HUES6 (cell line): ENCODE measurements at regions not wholly inside any gene's neighbourhood (a gene's known extent, or its start where the extent isn't known, plus 50 kb on each side); places are given as distances from the start of the nearest gene placed in this dataset.

Source experiments
- H3K27ac ChIP-seq: 2 replicates; pipeline ENCODE4 v1.7.0; 2013; ENCODE audit warnings: low read depth, mild to moderate bottlenecking, low read length, inconsistent platforms
- H3K27me3 ChIP-seq: 2 replicates; pipeline ENCODE4 v1.6.1; 2013; ENCODE audit warnings: low read length; ENCODE audit not compliant: control insufficient read depth, insufficient read depth
- H3K36me3 ChIP-seq: 2 replicates; pipeline ENCODE4 v1.6.1; 2013; ENCODE audit warnings: low read length; ENCODE audit not compliant: control insufficient read depth, insufficient read depth
- H3K4me1 ChIP-seq: 2 replicates; pipeline ENCODE4 v1.6.1; 2013; ENCODE audit warnings: low read length; ENCODE audit not compliant: control insufficient read depth, insufficient read depth
- H3K4me3 ChIP-seq: 2 replicates; pipeline ENCODE4 v1.5.1; 2013; ENCODE audit warnings: low read depth, low read length
- H3K9ac ChIP-seq: one replicate; pipeline ENCODE4 v1.6.1; 2013; ENCODE audit warnings: mild to moderate bottlenecking, low read length
- H3K9me3 ChIP-seq: 2 replicates; pipeline ENCODE4 v1.6.1; 2013; ENCODE audit warnings: low read depth, low read length; ENCODE audit not compliant: control insufficient read depth, insufficient read depth

GRCh38 chr3:132867526-132867925 lies 145.3 kb upstream of the NPHP3 start:
- no peaks in the 10 kb centered on the region for H3K27me3 ChIP-seq
- H3K4me1 ChIP-seq, result no peaks in the 10 kb centered on the region
- no peak overlapping the region for H3K4me3 ChIP-seq
- H3K27ac ChIP-seq, result no peak overlapping the region
- H3K9me3 ChIP-seq, result no peaks in the 10 kb centered on the region
- no peaks in the 10 kb centered on the region for H3K36me3 ChIP-seq
- H3K9ac ChIP-seq, result no peak overlapping the region

GRCh38 chr3:132857317-132857716 lies 135.1 kb upstream of the NPHP3 start:
- Histone ChIP-seq H3K9me3 (no peaks in the 10 kb centered on the region), H3K27ac (no peak overlapping the region), H3K4me1 (no peaks in the 10 kb centered on the region; the same call in 1 of the 2 replicates), H3K4me3 (no peak overlapping the region), H3K36me3 (no peaks in the 10 kb centered on the region), H3K27me3 (no peaks in the 10 kb centered on the region), H3K9ac (no peak overlapping the region)

- H3K9ac ChIP-seq, result no peak overlapping the region
- no peaks in the 10 kb centered on the region for H3K27me3 ChIP-seq
- H3K27ac ChIP-seq, result no peak overlapping the region
- H3K4me3 ChIP-seq, result no peak overlapping the region
- no peaks in the 10 kb centered on the region; the same call in 1 of the 2 replicates for H3K4me1 ChIP-seq
- H3K36me3 ChIP-seq, result no peaks in the 10 kb centered on the region
- peaks cover 3% of the 10 kb centered on the region; the same call in 1 of the 2 replicates for H3K9me3 ChIP-seq
Observed at GRCh38 chr3:132854856-132855535, 132.8 kb upstream of the NPHP3 start.

GRCh38 chr3:132847849-132848625 lies 125.8 kb upstream of the NPHP3 start:
- Histone ChIP-seq H3K27ac (no peak overlapping the region), H3K9me3 (peaks cover 4% of the 10 kb centered on the region; the same call in 1 of the 2 replicates), H3K4me1 (peaks cover 13% of the 10 kb centered on the region), H3K4me3 (no peak overlapping the region), H3K27me3 (no peaks in the 10 kb centered on the region), H3K9ac (no peak overlapping the region), H3K36me3 (no peaks in the 10 kb centered on the region)

- Histone ChIP-seq H3K4me3 (no peak overlapping the region), H3K36me3 (no peaks in the 10 kb centered on the region), H3K27me3 (no peaks in the 10 kb centered on the region), H3K9ac (no peak overlapping the region), H3K27ac (no peak overlapping the region), H3K4me1 (peaks cover 13% of the 10 kb centered on the region), H3K9me3 (no peaks in the 10 kb centered on the region)
Observed at GRCh38 chr3:132843851-132844553, 121.8 kb upstream of the NPHP3 start.

GRCh38 chr3:132843349-132843748 lies 121.1 kb upstream of the NPHP3 start:
- H3K27ac ChIP-seq, result no peak overlapping the region
- no peaks in the 10 kb centered on the region for H3K27me3 ChIP-seq
- peaks cover 13% of the 10 kb centered on the region for H3K4me1 ChIP-seq
- no peaks in the 10 kb centered on the region for H3K36me3 ChIP-seq
- no peaks in the 10 kb centered on the region for H3K9me3 ChIP-seq
- no peak overlapping the region for H3K9ac ChIP-seq
- no peak overlapping the region for H3K4me3 ChIP-seq

GRCh38 chr3:132841621-132842020 lies 119.4 kb upstream of the NPHP3 start:
- Histone ChIP-seq H3K27ac (no peak overlapping the region), H3K9ac (no peak overlapping the region), H3K9me3 (no peaks in the 10 kb centered on the region), H3K27me3 (no peaks in the 10 kb centered on the region), H3K4me3 (no peak overlapping the region), H3K36me3 (no peaks in the 10 kb centered on the region), H3K4me1 (peaks cover 13% of the 10 kb centered on the region)

GRCh38 chr3:132840201-132840700 lies 118.0 kb upstream of the NPHP3 start:
- Histone ChIP-seq H3K4me1 (peaks cover 13% of the 10 kb centered on the region), H3K9ac (no peak overlapping the region), H3K9me3 (no peaks in the 10 kb centered on the region), H3K36me3 (no peaks in the 10 kb centered on the region), H3K27ac (no peak overlapping the region), H3K4me3 (no peak overlapping the region), H3K27me3 (no peaks in the 10 kb centered on the region)

GRCh38 chr3:132838477-132838876 lies 116.3 kb upstream of the NPHP3 start:
- Histone ChIP-seq H3K27ac (no peak overlapping the region), H3K4me3 (no peak overlapping the region), H3K36me3 (no peaks in the 10 kb centered on the region), H3K27me3 (no peaks in the 10 kb centered on the region), H3K9ac (no peak overlapping the region), H3K9me3 (no peaks in the 10 kb centered on the region), H3K4me1 (peaks cover 7% of the 10 kb centered on the region)

GRCh38 chr3:132837615-132838014 lies 115.4 kb upstream of the NPHP3 start:
- Histone ChIP-seq H3K9ac (no peak overlapping the region), H3K27me3 (no peaks in the 10 kb centered on the region), H3K27ac (no peak overlapping the region), H3K36me3 (no peaks in the 10 kb centered on the region), H3K4me1 (peaks cover 4% of the 10 kb centered on the region; the same call in 1 of the 2 replicates), H3K9me3 (no peaks in the 10 kb centered on the region), H3K4me3 (no peak overlapping the region)

GRCh38 chr3:132834356-132834755 lies 112.1 kb upstream of the NPHP3 start:
- Histone ChIP-seq H3K9ac (no peak overlapping the region), H3K9me3 (no peaks in the 10 kb centered on the region), H3K27ac (no peak overlapping the region), H3K27me3 (no peaks in the 10 kb centered on the region), H3K4me3 (no peak overlapping the region), H3K36me3 (no peaks in the 10 kb centered on the region), H3K4me1 (peaks cover 4% of the 10 kb centered on the region; the same call in 1 of the 2 replicates)
